HUDEP-2 (cell line): ENCODE measurements at regions not wholly inside any gene's neighbourhood (a gene's known extent, or its start where the extent isn't known, plus 50 kb on each side); places are given as distances from the start of the nearest gene placed in this dataset.

Experiments
- DNase-seq, 76 experiments: peaks; one replicate each; lab custom pipeline; 2025; ENCODE audit not compliant: unreplicated experiment in 76 of 76; lab: John Stamatoyannopoulos, UW

DNA sequence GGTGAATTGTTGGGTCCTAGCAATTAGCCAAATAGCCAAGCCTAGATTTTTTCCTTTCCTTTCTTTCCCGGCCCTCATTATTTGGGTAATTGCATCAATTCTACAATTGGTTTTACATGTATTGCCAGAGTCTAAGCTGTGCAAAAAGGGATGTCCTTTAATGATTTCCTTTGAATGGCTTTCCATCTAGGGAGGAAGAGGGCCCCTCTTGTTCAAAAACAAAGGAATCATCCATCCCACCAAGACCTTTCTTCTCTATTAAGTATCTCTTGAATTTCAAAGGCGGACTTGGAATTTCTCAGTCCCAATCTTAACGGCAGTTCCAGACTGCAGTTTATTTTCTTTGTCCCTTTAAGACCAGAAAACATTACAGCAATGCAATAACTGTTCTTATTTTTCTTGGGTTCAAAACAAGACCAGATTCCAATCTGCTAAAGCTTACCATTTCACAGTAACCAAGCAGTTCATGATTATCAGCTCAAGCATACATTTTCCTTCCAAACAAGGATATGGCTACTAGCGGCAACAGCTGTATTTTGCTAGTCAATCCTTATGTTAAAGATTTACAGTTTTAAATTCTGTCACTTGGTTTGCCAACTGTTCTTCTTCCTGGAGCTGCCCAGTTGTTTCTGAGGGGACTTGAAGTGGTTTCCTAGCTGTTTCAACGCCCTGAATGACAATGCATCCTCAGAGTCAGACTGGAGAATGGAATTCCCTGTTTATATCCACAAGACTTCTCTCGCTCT is 91.4 kb upstream of the LRIG1 start:
- no peak for DNase-seq

DNA sequence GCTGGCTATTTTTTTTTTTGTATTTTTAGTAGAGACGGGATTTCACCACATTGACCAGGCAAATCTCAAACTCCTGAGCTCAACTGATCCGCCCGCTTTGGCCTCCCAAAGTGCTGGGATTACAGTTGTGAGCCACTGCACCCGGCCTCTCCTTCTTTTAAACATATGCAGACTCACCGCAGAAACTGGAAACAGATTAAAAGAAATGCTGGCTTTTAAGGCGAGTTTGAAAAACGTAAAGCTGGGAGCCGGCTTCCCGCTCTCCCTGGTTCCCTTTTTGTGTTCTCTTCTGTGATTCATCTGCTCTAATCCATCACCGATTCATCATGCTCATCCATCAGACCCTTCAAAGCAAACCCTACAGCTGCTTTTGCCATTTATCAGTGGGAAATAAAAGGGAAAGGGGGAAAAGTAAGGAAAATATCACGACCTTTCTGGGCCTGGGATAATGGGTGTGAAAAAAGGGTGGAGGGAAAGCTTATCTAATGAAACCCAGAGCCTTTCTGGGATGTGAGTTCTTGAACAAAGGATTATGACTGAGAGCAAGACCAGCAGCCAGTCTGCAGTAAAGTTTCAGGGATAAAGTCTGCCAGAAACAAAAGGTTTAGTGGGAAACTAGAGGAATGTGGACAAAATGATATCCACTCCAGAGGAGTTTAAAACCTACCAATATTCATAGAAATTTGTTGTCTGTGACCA is 92.3 kb upstream of the LRIG1 start:
- no peak for DNase-seq

DNA sequence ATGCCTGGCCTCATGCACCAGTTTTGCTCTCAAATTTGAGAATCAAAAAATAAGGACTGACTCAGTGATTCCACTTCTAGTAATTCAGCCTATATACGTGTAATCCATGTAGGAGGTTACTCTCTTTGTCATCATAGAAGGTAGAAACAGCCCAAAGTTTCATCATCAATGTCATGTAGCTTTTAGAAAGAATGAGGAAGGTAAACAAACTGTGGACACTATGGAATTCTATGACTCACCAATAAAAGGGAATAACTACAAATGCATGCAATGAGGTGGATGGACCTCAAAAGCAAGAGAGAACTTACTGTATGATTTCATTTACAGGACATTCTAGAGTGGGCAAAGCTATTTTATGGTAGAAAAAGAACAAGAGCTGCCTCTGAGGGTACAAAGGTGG is 93.2 kb upstream of the LRIG1 start:
- DNase-seq: no peak

DNA sequence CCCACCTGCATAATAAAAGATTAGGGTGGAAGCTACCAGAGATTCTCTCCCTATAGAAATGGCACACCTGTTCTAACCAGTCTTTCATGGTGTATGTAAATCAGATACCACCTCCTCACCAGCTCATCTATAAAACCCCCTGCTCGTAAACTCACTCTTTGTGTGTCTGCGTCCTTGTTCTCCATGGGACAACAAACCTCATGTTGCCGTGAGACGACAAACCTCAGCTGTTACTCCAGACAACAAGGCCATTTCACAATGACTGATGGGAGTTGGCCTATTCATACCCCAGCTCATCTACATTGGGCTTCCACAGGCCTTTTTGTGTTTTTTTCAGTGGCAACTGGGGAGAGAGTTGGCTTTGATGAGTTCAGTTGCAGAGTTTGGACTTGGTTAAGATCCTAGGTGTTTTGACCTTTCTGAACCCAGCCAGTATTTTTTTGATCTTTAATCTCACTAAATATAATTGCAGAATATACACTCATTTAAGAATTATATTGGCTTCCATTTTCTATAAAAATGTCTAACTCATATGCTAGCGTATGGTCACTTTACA is 96.6 kb upstream of the LRIG1 start:
- no peak for DNase-seq

DNA sequence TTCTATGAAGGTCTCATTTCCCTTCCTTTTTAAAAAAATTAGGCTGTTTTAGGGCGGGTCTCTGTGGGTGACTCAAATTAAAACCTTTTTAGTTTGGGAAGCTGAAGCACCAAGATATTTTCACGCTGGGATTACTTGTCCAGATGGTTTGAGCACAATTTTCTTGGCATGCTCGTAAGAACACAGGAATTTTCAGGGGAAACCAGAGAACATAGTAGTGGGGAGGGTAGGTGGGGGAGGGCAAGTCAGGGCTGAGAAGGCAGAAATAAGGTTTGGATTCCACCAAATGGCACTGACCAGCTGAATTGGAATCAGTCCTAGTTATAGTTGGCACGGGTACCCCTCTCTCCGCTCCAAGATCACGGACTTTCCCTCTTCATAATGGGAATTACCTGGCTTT is 97.3 kb upstream of the LRIG1 start:
- DNase-seq: no peak

DNA sequence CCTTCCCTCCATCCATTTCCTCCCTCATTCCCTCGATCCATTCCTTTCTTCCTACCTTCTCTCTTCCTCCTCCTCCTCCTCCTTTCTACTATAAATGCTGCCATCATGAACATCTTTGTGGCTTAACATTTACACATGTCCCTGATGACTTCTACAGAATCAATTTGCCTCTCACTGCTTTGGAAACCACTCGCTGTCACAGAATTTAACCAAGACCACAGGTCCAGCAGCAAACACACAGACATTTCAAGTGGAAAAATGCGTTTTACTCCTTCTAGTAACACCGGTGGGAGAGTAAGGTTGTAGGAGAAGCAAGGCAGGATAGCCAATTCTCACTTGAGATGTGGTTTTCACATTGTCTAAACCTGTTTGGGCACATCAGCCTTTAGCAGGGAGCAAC is 101.4 kb upstream of the LRIG1 start:
- no peak for DNase-seq

DNA sequence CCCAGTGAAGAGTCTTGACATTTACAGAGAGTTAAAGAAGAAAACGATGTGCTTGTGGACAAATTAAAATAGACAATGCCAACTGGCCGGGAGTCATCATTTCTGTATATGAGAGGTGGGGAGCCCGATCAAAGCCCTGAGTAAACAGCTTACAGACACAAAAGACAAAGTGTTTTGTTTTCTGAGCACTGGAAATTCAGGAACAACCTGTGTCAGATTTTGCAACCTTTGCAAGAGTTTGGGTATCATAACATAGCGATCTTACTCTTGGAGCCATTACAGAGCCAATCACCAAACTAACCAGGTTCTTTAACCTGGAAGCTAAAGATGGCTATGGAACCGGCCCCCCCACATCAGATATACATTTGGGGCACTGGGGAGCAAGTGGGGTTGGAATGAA is 101.9 kb upstream of the LRIG1 start:
- no peak for DNase-seq

DNA sequence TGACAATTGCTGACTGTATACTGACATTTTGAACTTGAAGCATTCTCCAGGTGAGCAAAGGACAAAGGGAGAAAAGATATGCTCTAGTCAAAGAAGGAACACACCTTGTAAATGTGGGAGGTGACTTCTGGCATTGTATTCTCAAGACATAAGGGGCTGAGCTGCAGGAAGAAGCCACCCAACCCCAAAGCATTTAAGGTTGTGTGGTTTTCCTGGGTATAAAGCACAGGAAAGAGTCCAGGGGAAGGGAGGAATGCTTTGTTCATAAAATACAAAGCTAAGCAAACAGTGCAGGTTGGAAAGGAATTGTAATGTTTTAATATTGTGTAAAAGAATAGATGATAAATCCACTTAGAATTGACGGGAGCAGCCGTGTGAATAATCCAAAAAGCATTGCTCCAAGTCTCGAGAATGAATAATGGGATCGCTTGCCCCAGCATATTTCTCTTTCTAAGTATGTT is 102.4 kb upstream of the LRIG1 start:
- DNase-seq: no peak

DNA sequence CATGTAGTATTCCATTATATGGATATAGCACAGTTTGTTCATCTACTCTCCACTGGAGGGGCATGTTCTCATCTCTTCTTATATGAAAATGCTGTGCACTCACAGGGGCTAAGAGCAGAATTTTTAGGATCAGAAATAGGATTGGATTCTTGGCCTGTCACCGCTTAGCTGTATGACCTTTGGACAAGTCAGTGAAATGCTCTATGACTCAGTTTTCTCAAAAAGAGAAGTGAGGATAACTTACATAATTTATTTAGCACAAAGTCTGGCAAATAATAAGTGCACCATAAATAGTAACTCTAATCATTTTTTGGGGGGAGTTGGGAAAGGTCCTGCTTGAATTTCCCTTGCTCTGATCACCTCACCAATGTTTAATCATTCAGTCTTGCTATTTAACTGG is 103.7 kb upstream of the LRIG1 start:
- no peak for DNase-seq

DNA sequence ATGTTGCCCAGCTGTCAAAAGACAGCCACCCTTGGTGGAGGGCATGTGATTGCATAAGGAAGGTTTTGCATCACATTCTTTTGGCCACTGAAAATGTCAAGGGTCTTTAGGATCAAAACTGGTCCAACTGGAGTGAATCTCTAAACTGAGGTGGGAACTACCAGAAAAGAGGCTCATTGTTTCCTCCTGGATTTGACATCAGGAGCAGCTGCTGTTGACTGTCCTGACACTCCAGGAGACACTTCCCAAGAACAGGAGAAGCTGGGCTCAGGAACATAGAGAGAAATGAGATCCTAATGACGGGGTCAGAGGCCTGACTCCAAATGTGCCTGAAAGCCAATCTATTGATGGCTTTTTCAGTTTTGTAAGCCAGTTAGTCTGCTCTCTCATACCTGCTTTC is 105.3 kb upstream of the LRIG1 start:
- DNase-seq: no peak

DNA sequence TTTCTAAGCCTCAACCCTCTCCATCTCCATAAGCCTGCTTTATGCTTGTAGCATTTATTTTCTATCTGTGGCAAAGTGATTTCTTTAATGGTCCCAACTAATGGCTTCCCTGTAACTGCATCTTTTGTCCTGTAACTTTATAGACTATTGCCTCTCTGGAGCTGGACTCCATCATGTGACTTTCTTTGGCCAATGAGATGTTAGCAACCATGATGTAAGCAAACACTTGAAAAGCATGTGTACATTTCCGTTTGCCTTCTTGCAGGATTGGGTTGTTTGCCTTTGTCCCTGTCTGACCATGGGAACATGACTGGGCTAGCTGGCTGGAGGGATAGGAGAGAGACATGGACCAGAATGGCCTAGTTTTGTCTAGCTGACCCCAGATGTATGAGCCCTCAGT is 106.0 kb upstream of the LRIG1 start:
- DNase-seq: no peak

DNA sequence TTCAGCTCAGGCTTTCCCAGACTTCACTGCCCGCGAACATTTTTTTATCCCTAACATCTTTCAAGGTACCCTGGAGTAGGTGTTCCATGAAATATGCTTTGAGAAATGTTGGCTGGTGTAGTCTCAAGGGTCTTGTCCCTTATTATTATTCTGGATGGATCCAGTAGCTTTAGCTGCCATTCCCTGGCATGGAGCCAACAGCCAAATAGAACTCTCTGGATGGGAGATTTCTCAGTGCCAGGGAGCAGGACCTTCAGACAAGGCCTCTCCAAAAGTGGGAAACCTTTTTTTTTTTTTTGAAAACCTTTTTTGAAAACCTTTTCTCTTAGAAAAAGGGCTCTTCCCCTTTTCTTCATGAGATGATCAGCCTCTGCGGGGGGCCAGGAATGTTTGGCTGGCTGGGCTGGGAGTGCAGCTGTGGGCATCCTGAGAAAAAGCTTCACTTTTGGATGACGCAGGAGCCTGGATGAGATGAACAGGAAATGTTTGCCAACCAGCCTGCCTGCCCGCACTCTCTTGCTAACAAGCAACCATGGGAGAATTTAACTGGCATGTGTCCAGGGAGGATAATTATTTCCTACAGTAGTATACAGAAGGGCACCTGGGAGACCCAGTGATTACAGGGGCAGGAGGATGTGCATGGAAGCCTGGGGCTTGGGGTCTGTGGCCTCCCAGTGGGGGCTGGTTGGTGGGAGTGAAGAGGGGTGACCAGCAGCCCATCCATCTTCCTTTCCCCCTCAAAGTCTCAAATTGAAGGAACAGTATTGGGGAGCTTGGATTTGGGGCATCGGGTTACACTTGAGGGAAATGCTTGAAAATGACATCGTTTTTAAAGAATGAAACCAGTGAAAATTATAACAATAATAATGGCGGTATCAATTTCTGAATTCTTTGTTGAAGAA is 109.1 kb upstream of the LRIG1 start:
- DNase-seq: no peak

DNA sequence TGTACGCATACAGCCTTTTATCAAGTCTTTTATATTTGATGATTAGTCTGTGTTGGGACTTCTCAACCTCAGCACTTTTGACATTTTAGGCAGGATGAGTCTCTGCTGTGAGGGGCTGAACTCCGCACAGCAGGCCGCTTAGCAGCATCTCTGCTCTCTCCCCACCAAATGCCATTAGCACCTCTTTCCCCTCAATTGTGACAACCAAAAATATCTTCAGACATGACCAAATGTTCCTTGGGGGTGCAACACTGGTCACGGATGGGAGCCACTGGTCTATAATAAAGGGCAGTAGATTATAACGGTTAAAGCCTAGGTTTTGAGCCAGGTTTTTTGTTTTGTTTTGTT is 109.7 kb upstream of the LRIG1 start:
- DNase-seq: no peak

DNA sequence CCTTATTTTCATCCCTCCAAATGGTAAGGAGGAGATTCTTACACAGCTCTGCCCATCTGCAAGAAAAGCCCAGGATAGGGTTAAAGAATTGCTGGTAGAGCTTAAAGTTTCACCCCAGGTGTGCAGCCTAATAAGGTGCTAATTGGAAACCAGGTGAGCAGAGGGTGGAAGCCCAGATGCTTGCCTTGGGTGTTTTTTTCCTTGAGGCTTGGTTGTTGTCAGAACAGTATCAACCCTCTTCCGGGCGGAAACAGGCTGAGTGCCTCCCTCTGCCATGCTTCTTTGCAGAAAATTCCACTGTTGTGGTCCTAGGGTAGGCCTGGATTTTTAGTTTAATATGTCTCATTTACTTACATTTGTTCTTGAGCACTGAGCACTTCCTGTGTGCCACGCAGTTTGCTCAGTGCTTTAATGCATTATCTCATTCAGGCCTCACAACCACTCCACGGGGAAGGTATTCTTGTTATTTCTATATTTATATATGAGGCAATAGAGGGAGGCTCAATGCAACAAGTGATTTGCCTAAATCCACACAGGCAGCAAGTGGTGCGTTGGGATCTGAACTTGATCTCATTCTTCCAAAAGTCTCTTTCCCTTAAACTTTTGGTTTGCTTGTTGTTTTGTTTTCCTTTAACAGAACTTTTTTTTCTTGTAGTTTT is 115.0 kb upstream of the LRIG1 start:
- no peak for DNase-seq

DNA sequence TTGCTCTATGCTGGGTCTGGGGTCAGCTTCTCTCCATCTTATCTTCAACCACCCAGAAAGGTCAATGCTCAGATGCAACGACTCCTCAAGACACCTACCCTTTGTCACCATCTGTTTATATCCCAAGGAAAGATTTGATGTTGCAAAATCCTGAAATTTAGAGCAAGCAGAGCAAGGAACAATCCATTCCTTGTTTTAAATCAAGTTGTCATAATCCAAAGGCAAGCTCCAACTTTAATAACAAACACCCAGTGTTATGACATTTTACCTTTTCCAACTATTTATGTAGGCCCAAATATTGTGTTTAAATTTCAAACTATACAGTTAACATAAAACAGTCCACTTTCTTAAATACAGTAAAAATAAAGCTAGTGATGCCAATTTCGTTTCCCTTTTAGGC is 116.5 kb upstream of the LRIG1 start:
- DNase-seq: no peak

DNA sequence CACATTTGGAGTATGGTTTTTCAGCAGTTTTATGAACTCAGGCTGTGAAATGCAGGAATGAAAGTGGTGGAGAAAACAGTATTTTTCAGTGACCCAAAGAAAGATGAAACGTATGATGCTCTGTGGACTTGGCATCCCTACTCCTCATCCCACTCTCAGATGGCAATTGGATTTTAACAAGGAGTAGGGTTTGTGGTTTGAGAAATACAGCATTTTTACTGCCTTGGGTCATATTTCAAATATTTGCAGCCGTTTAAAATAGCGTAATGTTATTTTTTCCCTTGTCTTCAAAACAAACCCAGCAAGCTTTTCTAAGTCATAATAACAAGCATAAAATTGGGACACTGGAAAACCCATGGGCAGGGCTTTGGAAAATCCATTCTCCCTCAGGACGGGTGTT is 117.2 kb upstream of the LRIG1 start:
- DNase-seq: no peak

DNA sequence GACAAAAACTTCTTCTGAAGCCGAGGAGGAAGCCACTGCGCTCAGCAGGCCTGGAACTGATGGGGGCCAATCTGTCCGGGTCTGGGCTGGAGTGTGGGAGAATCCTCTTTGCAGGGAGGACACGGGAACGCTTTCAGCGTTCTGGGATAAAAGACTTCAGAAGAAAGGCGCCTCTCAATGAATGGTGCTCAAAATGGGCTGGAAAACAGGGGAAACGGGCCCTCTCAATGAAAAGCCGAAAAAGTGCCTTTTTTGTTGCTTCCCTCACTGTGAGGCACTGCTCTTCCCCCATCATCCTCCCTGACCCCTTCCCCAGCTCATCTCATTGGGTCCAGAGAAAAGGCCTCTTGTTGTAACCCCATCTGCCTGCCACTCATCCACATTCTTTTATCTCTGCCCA is 119.5 kb upstream of the LRIG1 start:
- DNase-seq: no peak

DNA sequence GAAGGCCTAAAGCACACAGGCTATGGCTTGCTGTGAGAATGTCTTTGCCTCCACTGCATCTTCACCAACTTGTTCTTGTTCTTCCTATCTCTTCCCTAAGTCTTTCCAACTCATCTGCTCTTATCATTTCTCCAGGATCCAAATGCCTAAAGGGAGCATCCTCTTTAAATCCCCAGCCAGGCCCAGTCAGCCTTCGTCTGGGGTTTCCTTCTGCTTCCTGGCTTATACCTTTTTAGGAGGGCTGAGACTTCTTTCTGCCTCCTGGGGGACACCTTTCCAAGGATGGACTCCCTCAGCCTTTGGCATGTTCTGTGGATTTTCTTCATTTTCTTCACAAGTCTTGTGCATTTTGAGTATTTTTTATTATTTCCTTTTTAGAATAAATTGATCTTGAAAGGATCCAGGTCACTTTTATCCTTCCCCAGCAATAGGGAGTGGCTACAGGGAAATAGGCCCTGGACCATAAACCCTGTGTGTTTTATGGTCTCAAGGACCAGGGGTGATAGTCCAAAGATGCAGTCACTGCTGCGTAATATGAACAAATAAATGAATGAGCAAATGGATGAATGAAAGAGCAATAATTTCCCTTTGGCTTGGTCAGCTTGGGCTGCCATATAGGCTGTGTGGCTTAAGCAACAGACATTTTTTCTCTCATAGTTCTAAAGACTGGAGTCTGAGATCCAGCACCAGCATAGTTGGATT is 122.1 kb upstream of the LRIG1 start:
- DNase-seq: no peak

DNA sequence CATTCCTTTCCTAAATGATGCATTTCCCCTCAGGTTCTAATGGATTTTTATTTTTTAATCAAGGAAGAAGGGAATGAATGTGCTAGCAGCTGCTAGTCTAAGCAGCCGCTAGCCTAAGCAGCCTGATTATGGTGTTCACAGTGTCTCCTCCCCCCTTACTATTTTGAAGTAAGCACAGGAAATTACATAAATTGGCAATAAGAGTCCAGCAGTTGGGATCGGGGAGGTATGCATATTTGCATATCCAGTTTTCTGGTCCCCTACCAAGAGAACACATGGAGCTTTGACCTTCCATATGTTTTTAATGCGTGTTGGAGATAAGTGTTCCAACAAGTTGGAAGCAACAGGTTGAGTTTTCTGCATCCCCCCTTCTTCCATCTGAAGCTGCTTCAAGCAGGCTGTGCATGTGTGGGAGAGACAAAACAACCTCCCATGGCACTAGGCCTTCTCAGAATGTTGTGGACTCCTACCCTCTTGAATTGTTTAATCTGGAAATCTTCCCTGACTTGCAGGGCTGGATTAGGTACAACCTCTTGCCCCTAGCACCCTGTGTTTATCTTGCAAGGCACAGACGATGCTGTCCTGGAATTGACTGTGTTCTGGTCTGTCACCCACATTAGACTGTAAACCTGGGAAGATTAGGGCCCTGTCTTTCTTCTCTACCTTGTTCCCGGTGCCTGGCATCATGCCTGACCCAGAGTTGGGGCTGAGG is 124.8 kb upstream of the LRIG1 start:
- no peak for DNase-seq
